NCI-H345 treated with DMSO at 0.1 percent for 48 hours (cell line): ENCODE measurements at regions not wholly inside any gene's neighbourhood (a gene's known extent, or its start where the extent isn't known, plus 50 kb on each side); places are given as distances from the start of the nearest gene placed in this dataset.
"Not testable (repeated sequence)": the region's sequence is repeated elsewhere in the genome, so short reads cannot be mapped to it uniquely, and the experiment has no call there.

Experiments used
- DNase-seq: peaks from one replicate; lab custom pipeline; 2025; ENCODE audit not compliant: unreplicated experiment; lab: John Stamatoyannopoulos, UW

DNA sequence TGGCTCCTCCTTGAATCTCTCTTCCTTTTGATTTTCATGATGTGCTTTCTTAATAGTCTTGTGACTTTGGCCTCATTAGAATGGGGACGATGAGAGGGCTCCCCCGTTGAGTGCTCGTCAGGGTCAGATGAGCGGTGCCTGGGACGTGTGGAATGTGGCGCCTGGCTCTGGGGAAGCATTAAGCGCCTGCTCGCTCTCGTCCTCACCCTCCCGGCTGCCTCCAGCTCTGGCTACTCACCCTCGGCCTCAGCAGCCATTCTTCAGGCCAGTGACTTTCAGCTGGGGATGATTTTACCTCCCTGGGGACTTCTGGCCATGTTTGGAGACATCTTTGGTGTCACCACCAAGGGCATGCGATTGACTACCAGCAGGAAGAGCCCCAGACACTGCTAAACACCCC is 69.7 kb downstream of the RPS6KA4 start:
- no peak for DNase-seq

DNA sequence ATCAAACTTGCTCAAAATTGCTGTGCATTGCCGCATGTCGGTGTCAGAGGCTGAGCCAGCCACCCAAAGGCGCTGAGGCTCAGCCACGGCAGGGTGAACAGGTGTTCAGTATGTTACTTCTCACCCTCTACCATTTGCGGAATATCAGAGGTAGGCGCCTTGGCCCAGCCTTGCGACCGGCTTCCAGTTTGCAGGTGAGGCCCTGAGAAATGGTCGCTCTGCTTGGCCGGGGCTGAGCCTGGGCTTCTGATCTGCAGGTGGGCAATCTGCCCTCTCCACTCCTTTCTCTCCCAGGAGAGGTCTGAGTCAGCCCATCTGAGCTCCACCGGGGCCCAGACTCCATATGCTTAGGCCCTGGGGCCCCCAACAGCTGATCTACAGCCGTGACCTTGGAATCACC is 71.0 kb downstream of the RPS6KA4 start:
- no peak for DNase-seq

DNA sequence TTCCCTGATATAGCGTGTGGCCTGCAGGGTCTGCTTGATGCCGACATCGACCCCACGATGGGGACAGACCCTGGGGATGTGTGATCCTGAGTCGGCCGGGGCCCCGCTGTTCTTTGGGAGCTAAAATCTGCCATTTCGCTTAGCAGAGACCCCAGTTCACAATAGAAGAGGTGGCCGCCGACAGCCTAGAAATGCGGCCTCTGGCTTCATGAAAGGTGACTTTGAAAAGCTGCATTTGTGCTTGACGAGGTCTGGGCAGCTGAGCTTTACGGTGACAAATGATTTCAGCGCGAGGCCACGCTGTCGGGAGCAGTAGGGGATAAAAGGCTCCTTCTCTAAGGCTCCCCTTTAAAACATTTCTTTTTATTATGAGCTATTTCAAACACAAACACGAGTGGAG is 71.7 kb downstream of the RPS6KA4 start:
- no peak for DNase-seq

DNA sequence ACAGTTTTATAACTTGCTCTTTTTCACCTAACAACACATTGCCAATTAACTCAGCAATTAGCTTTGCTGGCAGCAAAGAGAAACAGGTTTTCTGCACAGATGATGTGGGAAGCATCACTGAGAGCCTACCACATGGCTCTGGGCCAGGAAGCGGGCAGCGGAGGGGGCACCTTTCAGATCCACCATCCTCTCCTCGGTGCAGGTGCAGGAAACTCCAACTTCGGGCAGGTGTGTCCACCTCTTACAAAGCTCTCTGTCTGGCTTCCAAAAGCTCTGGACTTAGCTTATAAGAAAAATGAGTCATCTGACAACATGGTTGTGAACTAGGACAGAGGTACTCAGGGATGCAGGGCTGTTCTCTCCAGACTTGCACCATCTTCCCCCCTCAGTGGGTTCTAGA is 77.0 kb downstream of the RPS6KA4 start:
- DNase-seq: peak; percentile 4

DNA sequence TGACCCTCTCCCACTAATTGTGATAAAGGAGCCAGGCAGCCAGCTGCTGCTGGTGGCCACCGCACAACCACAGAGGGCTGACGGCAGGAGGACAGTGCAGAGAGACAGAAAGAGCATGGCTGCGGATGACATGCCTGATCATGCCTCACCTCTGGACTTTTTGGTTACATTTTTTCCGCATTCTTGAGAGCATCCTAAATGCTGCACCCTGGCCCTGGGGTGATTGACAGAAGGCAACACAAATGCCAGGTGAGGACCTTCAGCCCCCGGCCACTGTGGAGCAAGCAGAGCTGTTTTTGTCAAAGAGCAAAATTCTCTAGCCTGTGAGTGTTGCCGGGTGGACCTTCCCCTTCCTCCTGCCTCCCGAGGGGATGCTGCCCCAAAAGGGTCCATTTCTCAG is 78.5 kb downstream of the RPS6KA4 start:
- no peak for DNase-seq

DNA sequence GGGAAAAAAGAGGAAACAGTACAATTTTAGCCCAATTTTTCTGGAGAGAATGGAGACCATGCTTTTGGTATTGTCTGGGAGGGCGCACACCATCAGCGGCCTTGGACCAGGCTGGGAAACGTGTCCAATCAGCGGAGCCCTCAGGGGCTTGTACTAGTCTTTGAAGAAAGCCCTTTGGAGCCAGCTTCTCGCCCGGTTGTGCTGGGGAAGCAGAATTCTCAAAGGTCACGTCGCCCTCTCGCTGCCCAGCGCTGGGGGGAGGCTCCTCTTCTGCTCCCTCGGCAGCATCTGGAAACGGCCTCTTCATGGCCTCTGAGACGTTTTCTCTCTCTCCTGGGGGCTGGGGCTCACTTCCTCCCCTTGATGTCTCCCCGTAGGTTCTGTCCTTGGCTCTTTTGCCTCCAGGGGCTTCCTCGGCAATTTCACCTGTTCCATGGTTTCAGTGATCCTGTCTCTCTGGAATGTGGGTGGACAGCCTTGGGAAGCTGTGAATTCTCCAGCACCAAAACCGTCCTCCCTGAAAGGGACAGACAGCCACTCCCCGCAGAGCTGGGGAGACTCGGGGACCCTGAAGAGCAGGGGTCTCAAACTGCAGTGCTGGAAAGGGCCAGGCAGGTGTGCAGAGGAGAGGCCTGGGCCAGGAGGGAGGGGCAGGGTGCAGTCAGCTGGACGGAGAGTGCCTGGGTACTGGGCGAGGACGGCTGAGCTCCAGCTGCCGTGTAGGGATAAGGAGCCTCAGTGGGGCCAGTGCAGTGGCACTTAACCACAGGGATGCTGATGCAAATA is 80.2 kb downstream of the RPS6KA4 start:
- DNase-seq: no peak

DNA sequence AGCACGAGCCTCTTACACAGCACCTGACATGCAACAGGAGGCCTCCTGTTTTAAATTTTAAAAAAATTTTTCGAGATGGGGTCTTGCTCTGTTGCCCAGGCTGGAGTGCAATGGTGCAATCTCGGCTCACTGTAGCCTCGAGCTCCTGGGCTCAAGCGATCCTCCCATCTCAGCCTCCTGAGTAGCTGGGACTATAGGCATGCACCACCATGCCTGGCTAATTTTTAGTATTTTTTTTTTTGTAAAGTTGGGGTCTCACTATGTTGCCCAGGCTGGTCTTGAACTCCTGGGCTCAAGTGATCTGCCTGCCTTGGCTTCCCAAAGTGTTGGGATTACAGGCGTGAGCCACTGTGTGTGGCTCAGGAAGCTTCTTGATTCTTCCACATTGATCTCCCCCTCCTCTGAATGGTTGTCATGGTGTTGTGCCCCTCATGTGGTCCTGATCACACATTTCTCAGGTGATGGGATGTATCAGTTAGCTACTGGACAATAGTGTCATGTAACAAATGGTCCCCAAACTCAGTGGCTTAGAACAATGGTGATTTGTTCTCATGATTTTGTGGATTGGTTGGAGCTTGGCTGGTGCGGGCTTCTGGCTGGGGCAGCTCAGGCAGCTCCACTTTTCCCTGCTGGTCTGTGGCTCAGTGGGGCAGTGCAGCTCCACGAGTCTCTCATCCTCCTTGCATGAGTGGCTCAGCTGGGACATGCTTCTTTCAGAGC is 81.0 kb downstream of the RPS6KA4 start:
- DNase-seq: not testable (repeated sequence)

DNA sequence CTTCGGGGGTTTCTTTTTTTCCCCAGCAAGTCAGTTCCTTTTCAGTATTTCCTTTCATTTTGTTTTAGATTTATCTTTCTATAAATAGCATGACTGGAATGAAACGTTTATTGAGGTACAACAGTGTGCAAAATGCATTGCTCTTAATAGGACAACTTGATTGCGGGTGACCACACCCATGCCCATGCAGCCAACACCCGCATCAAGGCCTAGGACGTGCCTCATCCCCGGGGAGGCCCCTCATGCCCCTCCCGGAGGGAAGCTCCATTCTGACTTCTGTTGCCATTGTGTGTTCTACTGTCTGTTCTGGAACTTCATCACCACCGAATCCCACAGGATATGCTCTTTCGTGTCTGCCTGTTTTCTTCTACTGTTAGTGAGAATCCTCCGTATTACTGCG is 82.2 kb downstream of the RPS6KA4 start:
- DNase-seq: no peak

DNA sequence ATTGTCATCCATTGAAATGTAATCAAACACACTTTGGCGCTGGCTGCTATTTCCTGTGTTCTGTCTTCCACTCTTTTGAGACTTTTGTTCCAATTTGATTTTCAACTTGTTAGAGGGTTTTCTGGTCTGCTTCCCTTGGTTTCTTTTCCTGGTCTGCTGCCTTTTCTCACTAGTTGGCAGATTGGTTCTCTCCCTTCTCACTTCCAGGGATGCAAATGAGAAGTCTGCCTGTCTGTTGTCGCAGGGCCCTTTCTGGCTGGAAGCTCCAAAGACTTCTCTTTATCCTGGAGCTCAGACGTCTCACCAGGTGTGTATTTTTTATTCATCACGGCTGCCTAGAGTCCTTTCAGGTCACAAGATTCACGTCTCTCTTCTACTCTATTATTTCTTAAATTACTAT is 84.0 kb downstream of the RPS6KA4 start:
- no peak for DNase-seq

DNA sequence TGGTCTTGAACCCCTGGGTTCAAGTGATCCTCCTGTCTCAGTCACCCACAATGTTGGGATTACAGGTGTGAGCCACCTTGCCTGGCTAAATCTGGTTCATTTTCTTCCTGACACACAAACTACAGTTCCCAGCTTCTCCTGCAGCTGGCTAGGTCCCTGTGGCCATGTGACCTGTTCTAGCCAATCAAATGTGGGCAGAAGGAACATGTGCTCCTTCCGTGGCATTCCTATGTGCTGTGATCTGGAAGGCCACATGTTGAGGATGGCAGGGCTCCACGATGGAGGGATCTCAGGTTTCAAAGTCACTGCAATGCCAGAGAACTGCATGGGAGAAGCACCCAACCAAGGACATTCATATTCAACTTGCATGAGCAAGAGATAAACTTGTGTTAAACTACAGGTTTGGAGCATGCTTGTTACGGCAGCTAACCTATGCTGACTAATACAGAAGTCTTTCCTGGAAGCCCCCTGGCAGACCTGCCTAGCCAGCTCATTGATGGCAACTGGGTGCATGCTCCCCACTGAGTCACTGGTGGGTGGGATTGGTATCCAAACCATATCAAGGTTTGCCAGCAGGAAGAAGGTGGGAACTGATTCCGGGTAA is 86.0 kb downstream of the RPS6KA4 start:
- DNase-seq: no peak

DNA sequence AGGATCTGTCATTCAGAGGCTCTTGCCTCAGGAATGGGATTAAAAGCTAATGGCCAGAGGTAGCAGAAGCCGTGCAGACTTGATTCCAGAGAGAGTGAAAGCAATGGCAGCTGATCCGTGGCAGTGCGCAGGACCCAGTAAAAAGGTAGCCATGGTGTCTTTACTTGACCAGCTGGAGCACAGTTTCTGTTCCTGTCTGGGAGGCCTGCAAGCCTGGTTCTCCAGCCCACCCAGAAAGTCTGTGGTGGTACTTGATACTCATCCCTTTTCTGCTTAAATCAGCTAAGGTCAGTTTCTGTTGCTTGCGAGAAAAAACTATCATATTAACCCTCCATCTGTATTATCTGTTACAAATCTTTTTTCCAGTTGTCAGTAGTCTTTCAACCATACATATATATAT is 86.7 kb downstream of the RPS6KA4 start:
- no peak for DNase-seq

DNA sequence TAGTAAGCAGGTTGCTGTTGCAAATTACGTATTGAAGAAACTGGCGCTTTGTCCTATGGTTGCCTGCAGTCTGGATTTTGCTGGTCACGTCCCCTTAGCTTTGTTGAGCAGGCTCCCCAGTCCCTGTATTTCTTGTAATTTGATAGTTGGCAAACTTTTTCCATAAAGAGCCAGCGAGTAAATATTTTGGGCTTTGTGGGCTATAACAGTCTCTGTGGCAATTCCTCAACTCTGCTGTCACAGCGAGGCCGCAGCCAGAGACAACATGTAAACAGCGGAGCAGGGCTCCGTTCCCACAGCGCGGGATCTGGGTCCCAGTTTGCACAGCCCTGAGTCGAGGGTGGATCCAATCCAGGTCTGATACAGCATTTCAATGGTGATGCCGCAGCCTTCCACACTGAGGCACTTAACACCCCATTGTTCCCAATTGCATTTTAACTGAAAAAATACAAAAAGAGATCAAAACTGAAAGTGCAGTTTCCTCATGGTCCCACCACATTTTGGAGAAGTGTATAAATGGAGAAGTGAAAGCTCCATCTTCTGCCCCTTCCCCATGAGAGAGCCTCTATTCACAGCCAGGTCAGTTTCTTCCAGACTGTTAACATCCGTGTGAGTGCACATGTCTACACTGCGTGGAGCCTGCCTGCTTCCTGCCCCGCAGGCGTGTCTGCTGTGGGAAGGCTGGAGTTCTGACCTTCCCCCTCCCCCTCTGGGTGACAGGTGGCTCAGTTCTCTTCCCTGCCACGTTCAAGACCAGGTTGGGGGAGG is 89.1 kb downstream of the RPS6KA4 start:
- DNase-seq: no peak

DNA sequence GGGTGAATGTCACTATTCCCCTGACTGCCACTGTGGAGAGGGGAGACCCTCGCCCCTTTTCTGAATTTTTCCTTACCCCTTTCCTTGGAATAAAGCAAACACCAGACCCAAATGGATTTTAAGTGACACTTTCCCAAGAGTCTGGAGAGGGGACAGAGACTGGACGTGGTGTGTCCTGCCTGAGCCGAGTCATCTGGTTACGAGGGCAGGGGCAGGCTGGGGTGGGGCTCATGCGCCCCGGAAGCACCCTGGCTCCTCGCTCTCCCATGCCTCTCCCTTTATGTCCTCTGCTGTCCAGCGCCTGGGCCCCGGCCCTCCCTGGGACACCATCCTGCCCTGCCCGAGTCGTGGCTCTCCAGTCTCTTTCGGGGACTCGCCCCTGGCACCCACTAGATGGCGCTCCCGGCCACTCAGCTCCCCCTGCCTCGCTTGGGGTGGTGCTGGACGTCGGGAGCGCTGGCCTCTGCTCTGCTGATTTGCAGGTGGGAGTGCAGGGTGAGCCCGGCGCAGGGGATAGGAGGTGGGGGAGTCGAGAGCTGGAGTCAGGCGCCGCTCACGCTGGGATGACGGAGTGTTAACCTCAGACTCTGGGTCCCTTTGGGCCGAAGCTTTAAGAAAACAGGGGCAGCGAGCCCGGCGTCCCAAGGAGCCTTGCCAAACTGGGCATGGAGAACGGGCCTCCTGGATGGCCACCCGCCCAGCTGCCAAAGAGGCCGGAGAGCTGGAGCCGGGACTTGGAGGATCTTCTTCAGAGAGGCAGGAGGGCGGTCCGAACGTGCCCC is 89.8 kb downstream of the RPS6KA4 start:
- DNase-seq: peak; percentile 65

DNA sequence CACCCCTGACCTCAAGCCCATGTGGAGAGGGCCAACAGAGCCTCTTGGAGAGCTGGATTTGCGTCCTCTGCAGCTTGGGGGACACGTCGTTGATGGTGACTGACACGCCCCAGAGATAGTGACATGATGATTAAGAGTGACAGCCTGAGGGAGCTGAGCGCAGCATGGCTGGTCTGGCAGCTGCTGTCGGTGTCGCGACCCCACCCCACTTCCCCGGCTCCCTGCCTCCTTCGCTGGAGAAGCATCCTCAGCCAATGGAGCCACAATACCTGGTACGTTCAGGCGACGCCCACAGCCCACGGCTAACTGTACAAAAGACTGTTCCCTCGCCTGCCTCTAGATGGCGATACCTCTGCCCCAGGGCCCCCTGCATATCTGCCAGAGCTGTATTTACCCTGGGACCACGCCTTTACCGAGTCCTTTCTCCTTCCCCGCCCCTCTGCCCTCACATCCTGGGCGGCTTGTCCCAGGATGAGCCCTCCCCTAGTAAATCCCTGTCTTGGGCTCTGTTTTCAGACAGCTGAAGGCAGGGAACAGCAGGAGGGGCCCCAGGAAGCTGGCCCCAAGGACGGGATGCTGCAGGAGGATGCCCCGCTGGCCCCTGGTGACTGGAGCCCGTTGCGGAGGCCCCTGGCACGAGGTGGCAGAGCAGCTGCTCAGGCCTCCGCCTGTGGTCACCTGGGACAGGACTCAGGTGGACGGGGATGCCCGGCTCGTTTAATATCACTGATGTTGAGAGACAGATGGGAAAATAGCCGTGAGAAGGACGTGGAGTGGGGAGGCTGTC is 90.6 kb downstream of the RPS6KA4 start:
- DNase-seq: peak; percentile 84

DNA sequence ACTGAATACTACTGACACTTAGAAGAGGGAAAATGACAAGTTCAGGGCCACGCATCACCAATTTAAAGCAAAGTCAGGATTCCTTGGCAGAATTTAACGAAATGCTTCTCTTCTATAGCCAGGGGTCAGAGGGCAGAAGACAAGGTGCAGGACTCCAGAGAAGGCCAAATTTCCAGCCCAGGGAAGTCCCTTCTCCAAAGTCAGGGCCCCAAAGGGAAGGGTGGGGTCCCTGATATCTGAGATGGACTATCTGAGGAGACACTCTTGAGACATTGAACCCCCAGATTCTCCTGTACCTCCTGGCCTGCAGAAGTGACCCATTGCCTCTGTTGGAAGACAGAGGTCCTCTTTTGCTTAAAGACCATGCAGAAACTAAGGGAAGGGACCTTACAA is 91.2 kb downstream of the RPS6KA4 start:
- no peak for DNase-seq

DNA sequence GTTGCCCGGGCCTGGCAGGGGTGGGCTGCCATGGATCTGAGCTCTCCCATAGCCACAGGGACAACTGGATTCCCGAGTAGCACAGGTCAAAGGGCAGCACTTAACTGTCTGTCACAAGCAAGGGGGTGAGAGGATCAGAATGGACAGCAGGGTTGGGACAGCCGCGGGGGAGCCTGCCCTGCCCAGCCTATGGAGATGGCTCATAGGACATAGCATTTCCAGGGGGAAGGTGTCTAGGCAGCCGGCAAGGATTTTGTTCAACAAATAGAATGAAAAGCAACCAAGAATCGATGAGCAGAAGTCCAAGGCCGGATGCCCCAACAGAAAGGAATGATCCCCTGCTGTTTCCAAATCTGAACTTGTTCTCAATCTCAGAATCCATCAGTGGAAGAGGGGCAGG is 92.9 kb downstream of the RPS6KA4 start:
- DNase-seq: no peak

DNA sequence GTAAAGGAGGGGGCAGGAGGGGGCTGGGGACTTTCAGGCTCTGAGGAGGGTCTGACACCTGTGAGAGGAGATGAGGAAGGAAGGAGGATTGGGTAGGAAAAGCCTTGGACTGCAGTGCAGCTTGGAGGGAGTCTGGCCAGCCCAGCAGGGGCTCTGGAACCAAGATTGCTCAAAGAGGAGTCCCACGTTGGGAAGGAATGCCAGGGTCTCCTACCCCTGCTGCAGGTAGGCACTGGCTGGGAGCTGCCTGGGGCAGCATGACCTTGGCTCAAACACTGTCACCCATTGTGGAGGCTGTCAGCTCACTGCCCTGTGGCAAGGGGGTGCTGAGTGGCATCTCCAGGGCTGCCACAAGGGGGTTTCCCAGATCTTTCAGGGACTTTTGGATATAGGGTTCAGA is 94.5 kb downstream of the RPS6KA4 start:
- no peak for DNase-seq

DNA sequence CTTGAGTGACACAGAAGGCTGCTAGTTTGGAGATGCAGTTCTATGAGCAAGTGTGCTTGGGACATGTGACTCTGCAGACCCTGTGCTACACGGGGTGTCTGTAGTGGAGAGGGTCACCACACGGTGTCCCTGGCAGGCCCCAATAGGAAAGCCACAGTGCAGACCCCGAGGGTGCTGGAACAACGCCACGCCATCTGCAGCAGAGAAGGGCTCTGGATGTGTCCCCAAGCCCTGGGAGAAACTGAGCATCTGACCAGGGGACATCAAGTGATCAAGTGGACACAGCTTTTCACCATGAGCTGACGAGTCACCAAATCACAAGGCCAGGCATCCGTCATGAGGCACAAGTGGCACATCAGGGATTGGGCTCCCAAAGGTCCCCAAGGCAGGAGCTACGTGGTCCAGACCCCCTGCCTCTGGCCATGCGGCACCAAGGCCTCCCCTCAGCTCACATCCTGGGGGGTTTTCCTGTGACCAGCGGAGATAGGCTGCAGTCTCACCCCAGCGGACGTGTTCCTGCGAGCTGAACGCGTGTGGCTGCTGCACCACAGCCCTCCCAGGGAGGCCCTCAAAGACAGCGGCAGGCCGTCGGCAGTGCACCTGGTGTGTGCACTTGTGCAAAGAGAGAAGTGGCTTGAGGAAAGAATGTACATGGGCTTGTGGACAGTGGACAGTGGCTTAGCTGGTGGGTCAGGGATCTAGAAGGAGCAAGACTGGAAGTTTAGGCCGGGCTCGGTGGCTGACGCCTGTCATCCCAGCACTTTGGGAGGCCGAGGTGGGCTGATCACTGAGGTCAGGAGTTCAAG is 96.7 kb downstream of the RPS6KA4 start:
- no peak for DNase-seq
